Esophagus squamous epithelium (tissue), 5 donors: ENCODE measurements at regions not wholly inside any gene's neighbourhood (a gene's known extent, or its start where the extent isn't known, plus 50 kb on each side); places are given as distances from the start of the nearest gene placed in this dataset.

Experiments used
- DNase-seq: peaks from one replicate; lab custom pipeline; 2025; lab: John Stamatoyannopoulos, UW
- H3K27ac ChIP-seq, 4 donors: fragments of 200-600 bp; sonication (generic); one replicate each; pipeline ENCODE4 v1.5.1; 2016 to 2019; ENCODE audit warnings: mild to moderate bottlenecking in 1 of 4
- H3K27me3 ChIP-seq, 4 donors: fragments of 200-600 bp; sonication (generic); 1 replicate in 3 of 4; 2 replicates in 1 of 4; pipeline versions ENCODE4 v1.5.1 to v1.6.0; 2017 to 2021; ENCODE audit warnings: antibody characterized with exemption in 1 of 4
- H3K36me3 ChIP-seq, 3 donors: fragments of 200-600 bp; sonication (generic); one replicate each; pipeline ENCODE4 v1.5.1; 2016 to 2019
- H3K4me1 ChIP-seq, 3 donors: fragments of 200-600 bp; sonication (generic); one replicate each; pipeline ENCODE4 v1.5.1; 2017 to 2019
- H3K4me3 ChIP-seq, 4 donors: fragments of 200-600 bp; sonication (generic); 1 replicate in 3 of 4; 2 replicates in 1 of 4; pipeline ENCODE4 v1.5.1; 2016 to 2019; ENCODE audit warnings: mild to moderate bottlenecking in 2 of 4, moderate library complexity in 1 of 4
- H3K9me3 ChIP-seq, 3 donors: fragments of 200-600 bp; sonication (generic); one replicate each; pipeline ENCODE4 v1.5.1; 2016 to 2019
- CTCF ChIP-seq, 6 experiments: fragments of 450-650 bp in 4 of 6; fragments of 200-600 bp in 2 of 6; sonication (generic) in 2 of 6; IDR thresholded peaks; one replicate each; pipeline ENCODE4 v1.5.1; 2016 to 2019; ENCODE audit warnings: antibody characterized with exemption in 6 of 6, mild to moderate bottlenecking in 4 of 6, moderate library complexity in 4 of 6
- POLR2A ChIP-seq, 4 donors: fragments of 450-650 bp; IDR thresholded peaks; one replicate each; pipeline ENCODE4 v1.6.1; 2017; ENCODE audit warnings: antibody characterized with exemption in 4 of 4, mild to moderate bottlenecking in 4 of 4, moderate library complexity in 3 of 4
- whole genome bisulfite sequencing, 2 donors: methylation state at CpG; one replicate each; pipeline ENCODE4 v1.1.5; 2018; 5-methylcytosine and 5-hydroxymethylcytosine counted together
- intact Hi-C: fragments of 100-400 bp; cut with DNase I; formaldehyde crosslinking; loops from one replicate; pipeline ENCODE4 v1.15.0; 2022
- donor health status: DM: yes; HTN: yes; CAD: no.

- TF ChIP-seq POLR2A (IDR thresholded peaks at IDR 0.05) (no peak), CTCF (IDR thresholded peaks at IDR 0.05) (no peak)
- no peak overlapping the region for H3K27ac ChIP-seq
- intact Hi-C loops, result no loop called here
- no peak for DNase-seq
- H3K9me3 ChIP-seq, result no peaks in the 10 kb centered on the region
- no peak overlapping the region for H3K4me3 ChIP-seq
- no peaks in the 10 kb centered on the region for H3K36me3 ChIP-seq
- H3K27me3 ChIP-seq, result no peaks in the 10 kb centered on the region
- 9 to 14% methylated on average over 1 of the region's 1 CpG for WGBS, 2 donors
- no peaks in the 10 kb centered on the region for H3K4me1 ChIP-seq
These were observed 1624.1 kb upstream of the PRR20A start for GRCh38 chr13:55516610-55517009.

- WGBS, 2 donors, result 45 to 71% methylated on average over 1 of the region's 1 CpG
- H3K36me3 ChIP-seq, result no peaks in the 10 kb centered on the region
These were observed 1623.4 kb upstream of the PRR20A start for GRCh38 chr13:55517312-55517711.

GRCh38 chr13:55528434-55528833 lies 1612.3 kb upstream of the PRR20A start:
- Histone ChIP-seq H3K4me3 (no peak overlapping the region), H3K36me3 (no peaks in the 10 kb centered on the region), H3K27ac (no peak overlapping the region), H3K27me3 (no peaks in the 10 kb centered on the region), H3K9me3 (no peaks in the 10 kb centered on the region), H3K4me1 (no peaks in the 10 kb centered on the region)
- intact Hi-C loops, result no loop called here
- WGBS, 2 donors, result 50 to 79% methylated on average over 1 of the region's 1 CpG
- DNase-seq, result no peak
- TF ChIP-seq POLR2A (IDR thresholded peaks at IDR 0.05) (no peak), CTCF (IDR thresholded peaks at IDR 0.05) (no peak)

More at GRCh38 chr13:55517312-55517711, 1623.4 kb upstream of the PRR20A start:
- no peak for TF ChIP-seq CTCF (IDR thresholded peaks at IDR 0.05)
- no peak for TF ChIP-seq POLR2A (IDR thresholded peaks at IDR 0.05)
- no peak for DNase-seq
- H3K9me3 ChIP-seq, result no peaks in the 10 kb centered on the region
- no peak overlapping the region for H3K4me3 ChIP-seq
- no peak overlapping the region for H3K27ac ChIP-seq
- H3K27me3 ChIP-seq, result no peaks in the 10 kb centered on the region
- H3K4me1 ChIP-seq, result no peaks in the 10 kb centered on the region
- intact Hi-C loops, result no loop called here

- 81 to 87% methylated on average over 1 of the region's 1 CpG for WGBS, 2 donors
- Histone ChIP-seq H3K4me1 (no peaks in the 10 kb centered on the region), H3K9me3 (peaks cover 0 to 7% (median 0%) of the 10 kb centered on the region in 3 donors), H3K27ac (no peak overlapping the region), H3K27me3 (no peaks in the 10 kb centered on the region), H3K4me3 (no peak overlapping the region), H3K36me3 (no peaks in the 10 kb centered on the region)
- TF ChIP-seq POLR2A (IDR thresholded peaks at IDR 0.05) (no peak), CTCF (IDR thresholded peaks at IDR 0.05) (no peak)
- no peak for DNase-seq
- intact Hi-C loops, result no loop called here
These were observed 1606.4 kb upstream of the PRR20A start for GRCh38 chr13:55534306-55534705.

GRCh38 chr13:55538424-55538823 lies 1602.3 kb upstream of the PRR20A start:
- no peaks in the 10 kb centered on the region for H3K27me3 ChIP-seq
- H3K9me3 ChIP-seq, result peaks cover 0 to 7% (median 0%) of the 10 kb centered on the region in 3 donors
- H3K4me1 ChIP-seq, result no peaks in the 10 kb centered on the region
- no peaks in the 10 kb centered on the region for H3K36me3 ChIP-seq
- intact Hi-C loops, result no loop called here
- no peak overlapping the region for H3K27ac ChIP-seq
- DNase-seq, result no peak
- no peak for TF ChIP-seq POLR2A (IDR thresholded peaks at IDR 0.05)
- no peak for TF ChIP-seq CTCF (IDR thresholded peaks at IDR 0.05)
- no peak overlapping the region for H3K4me3 ChIP-seq
- 68 to 79% methylated on average over 2 of the region's 2 CpGs for WGBS, 2 donors
